ENCODE measurements at regions not wholly inside any gene's neighbourhood (a gene's known extent, or its start where the extent isn't known, plus 50 kb on each side); places are given as distances from the start of the nearest gene placed in this dataset.

- Histone ChIP-seq H2BK20ac (ENCODE audit: low read length) (no peak overlapping the region), H3K79me1 (ENCODE audit: low read depth, low read length) (no peaks in the 10 kb centered on the region), H2BK15ac (ENCODE audit: low read length) (no peak overlapping the region), H3K9me3 (ENCODE audit: insufficient read depth in 2 of 2, low read depth in 1 of 2, low read length in 1 of 2) (no peaks in the 10 kb centered on the region), H2AK5ac (ENCODE audit: low read depth, low read length) (no peak overlapping the region), H3K23ac (ENCODE audit: insufficient read length) (no peak overlapping the region), H2BK120ac (replicated peaks; ENCODE audit: low read depth, low read length) (no peak overlapping the region), H3K4me2 (ENCODE audit: insufficient read depth in 1 of 2, low read depth in 2 of 2, low read length in 2 of 2) (no peak overlapping the region), H3K9ac (replicated peaks in 1 of 4; ENCODE audit: extremely low read depth in 1 of 4, low read depth in 3 of 4, low read length in 3 of 4) (no peak overlapping the region), H4K20me1 (replicated peaks in 1 of 2; ENCODE audit: control insufficient read depth in 1 of 2, insufficient read depth in 2 of 2, low read length in 2 of 2) (no peaks in the 10 kb centered on the region), H2BK12ac (ENCODE audit: low read depth, low read length) (no peak overlapping the region), H3K56ac (replicated peaks; ENCODE audit: insufficient read length, low read depth, low read length) (no peak overlapping the region), H2AFZ (ENCODE audit: low read length) (no peak overlapping the region), H4K8ac (ENCODE audit: extremely low read depth, insufficient read depth, low read length) (no peak overlapping the region), H4K5ac (ENCODE audit: insufficient read length, low read depth, low read length) (no peak overlapping the region), H3K18ac (ENCODE audit: extremely low read depth, low read length) (no peak overlapping the region), H3K14ac (ENCODE audit: insufficient read length) (no peak overlapping the region), H3K4me3 (ENCODE audit: extremely low read depth in 1 of 4, insufficient read depth in 2 of 4, low read depth in 3 of 4, low read length in 4 of 4) (no peak overlapping the region), H3K79me2 (ENCODE audit: control insufficient read depth in 1 of 2, insufficient read depth in 2 of 2, low read length in 2 of 2) (no peaks in the 10 kb centered on the region), H4K91ac (replicated peaks; ENCODE audit: insufficient read length, low read length) (no peak overlapping the region), H3K4ac (replicated peaks; ENCODE audit: insufficient read length, low read depth, low read length) (no peak overlapping the region), H2BK5ac (ENCODE audit: low read depth, low read length) (no peak overlapping the region), H3K23me2 (ENCODE audit: low read depth, low read length) (no peaks in the 10 kb centered on the region), H3K4me1 (replicated peaks in 1 of 4; ENCODE audit: control insufficient read depth in 3 of 4, insufficient read depth in 4 of 4, low read length in 3 of 4) (no peaks in the 10 kb centered on the region), H3K27me3 (replicated peaks in 1 of 4; ENCODE audit: control insufficient read depth in 3 of 4, extremely low read depth in 1 of 4, insufficient read depth in 3 of 4, low read length in 3 of 4) (no peaks in the 10 kb centered on the region), H3K27ac (ENCODE audit: low read depth, low read length) (no peak overlapping the region), H3K36me3 (ENCODE audit: control insufficient read depth in 2 of 4, insufficient read depth in 4 of 4, low read length in 3 of 4) (no peaks in the 10 kb centered on the region)
- WGBS, 2 experiments (ENCODE audit: extremely low coverage in 1 of 2, insufficient coverage in 1 of 2, insufficient read length in 1 of 2, insufficient replicate concordance in 2 of 2, low coverage in 1 of 2, low lambda C conversion rate in 2 of 2, missing lambda C conversion rate in 1 of 2), result 92% methylated on average over 2 of the region's 2 CpGs; no CpG with 5 or more reads in 1 of the 2 experiments
- FAIRE-seq, result no peak
- no peak for DNase-seq (ENCODE audit: low read depth in 1 of 2, low spot score in 2 of 2)
- CTCF ChIA-PET (ENCODE audit: partially characterized antibody), result interaction anchor here (1.1 kb wide), 1 partner anchor 817 kb away, joined by 3 read pairs; no protein-coding TSS in a partner anchor
- POLR2A ChIA-PET (ENCODE audit: partially characterized antibody), result no interaction called here
- no peak for TF ChIP-seq CBX5 (IDR thresholded peaks at IDR 0.05; ENCODE audit: low read depth, low read length)
- no peak for TF ChIP-seq EGR1 (IDR thresholded peaks at IDR 0.05; ENCODE audit: borderline replicate concordance, low read depth, low read length)
- no peak for TF ChIP-seq SP2 (IDR thresholded peaks at IDR 0.05; ENCODE audit: low read length)
- TF ChIP-seq KDM4A (IDR thresholded peaks at IDR 0.05; ENCODE audit: low read depth, low read length, severe bottlenecking), result no peak
- no peak for TF ChIP-seq SRF (IDR thresholded peaks at IDR 0.05; ENCODE audit: low read depth, low read length)
- TF ChIP-seq JUND (IDR thresholded peaks at IDR 0.05; ENCODE audit: low read length), result no peak
- no peak for TF ChIP-seq TBP (IDR thresholded peaks at IDR 0.05; ENCODE audit: low read depth, low read length)
- TF ChIP-seq USF2 (IDR thresholded peaks at IDR 0.05; ENCODE audit: low read length), result no peak
- no peak for TF ChIP-seq CHD2 (IDR thresholded peaks at IDR 0.05; ENCODE audit: low read length)
- no peak for TF ChIP-seq CEBPB (IDR thresholded peaks at IDR 0.05; ENCODE audit: low read depth, low read length)
- TF ChIP-seq PHF8 (conservative IDR thresholded peaks at IDR 0.05; ENCODE audit: low read depth, low read length), result no peak
- TF ChIP-seq SUZ12 (IDR thresholded peaks at IDR 0.05; ENCODE audit: low read length), result no peak
- no peak for TF ChIP-seq MAX (IDR thresholded peaks at IDR 0.05)
- TF ChIP-seq POLR2AphosphoS5 (IDR thresholded peaks at IDR 0.05; ENCODE audit: low read depth, low read length), result no peak
- TF ChIP-seq EP300 (IDR thresholded peaks at IDR 0.05; ENCODE audit: borderline replicate concordance in 1 of 2, low read depth in 2 of 2, low read length in 2 of 2), result no peak
Measured at GRCh38 chr3:137938876-137939275, 71.1 kb upstream of the CLDN18 start.

All from H1 (cell line).